HEK293T (cell line): ENCODE measurements at regions not wholly inside any gene's neighbourhood (a gene's known extent, or its start where the extent isn't known, plus 50 kb on each side); places are given as distances from the start of the nearest gene placed in this dataset.

ENCODE experiments used
- CTCF ChIA-PET: fragments of 350-600 bp; formaldehyde crosslinking; extraction: SDS; loops from one replicate; lab custom pipeline; 2021; ENCODE audit warnings: antibody characterized with exemption, inconsistent platforms; lab: Yijun Ruan, JAX
- POLR2A ChIA-PET: fragments of 350-600 bp; formaldehyde crosslinking; extraction: SDS; loops from one replicate; lab custom pipeline; 2020; ENCODE audit warnings: antibody characterized with exemption, inconsistent platforms; lab: Yijun Ruan, JAX
- DNase-seq: peaks from one replicate; pipeline ENCODE4 v3.0.0; 2012; ENCODE audit warnings: mixed read lengths; ENCODE audit errors: extremely low spot score
- ARNT ChIP-seq: fragments of 450-650 bp; IDR thresholded peaks from 2 replicates; pipeline ENCODE4 v1.6.1; 2017; ENCODE audit warnings: mild to moderate bottlenecking
- BHLHE40 ChIP-seq: fragments of 450-650 bp; IDR thresholded peaks from 2 replicates; pipeline ENCODE4 v1.6.1; 2016; ENCODE audit warnings: mild to moderate bottlenecking, moderate library complexity, borderline replicate concordance
- CTBP1 ChIP-seq: fragments of 450-650 bp; IDR thresholded peaks from 2 replicates; pipeline ENCODE4 v1.6.1; 2016; ENCODE audit warnings: borderline replicate concordance
- ELF4 ChIP-seq: fragments of 450-650 bp; IDR thresholded peaks from 2 replicates; pipeline ENCODE4 v1.6.1; 2017; ENCODE audit warnings: antibody characterized with exemption
- FOXA1 ChIP-seq: fragments of 450-650 bp; IDR thresholded peaks from 2 replicates; pipeline ENCODE4 v1.6.1; 2016; ENCODE audit warnings: mild to moderate bottlenecking
- FOXK2 ChIP-seq: fragments of 450-650 bp; IDR thresholded peaks from 2 replicates; pipeline ENCODE4 v1.6.1; 2016; ENCODE audit warnings: mild to moderate bottlenecking
- FOXM1 ChIP-seq: fragments of 450-650 bp; IDR thresholded peaks from 2 replicates; pipeline ENCODE4 v1.6.1; 2017; ENCODE audit warnings: mild to moderate bottlenecking, borderline replicate concordance
- HDGF ChIP-seq: fragments of 450-650 bp; IDR thresholded peaks from 2 replicates; pipeline ENCODE4 v1.6.1; 2017; ENCODE audit warnings: antibody characterized with exemption, borderline replicate concordance
- L3MBTL2 ChIP-seq: fragments of 450-650 bp; conservative IDR thresholded peaks from 2 replicates; pipeline ENCODE4 v1.6.1; 2016; ENCODE audit warnings: mild to moderate bottlenecking
- LEF1 ChIP-seq: fragments of 450-650 bp; IDR thresholded peaks from 2 replicates; pipeline ENCODE4 v1.6.1; 2017; ENCODE audit warnings: mild to moderate bottlenecking, borderline replicate concordance
- NFRKB ChIP-seq: fragments of 450-650 bp; IDR thresholded peaks from 2 replicates; pipeline ENCODE4 v1.6.1; 2016; ENCODE audit warnings: mild to moderate bottlenecking, moderate library complexity
- SP1 ChIP-seq: fragments of 450-650 bp; IDR thresholded peaks from 2 replicates; pipeline ENCODE4 v1.6.1; 2017
- SUZ12 ChIP-seq: fragments of 450-650 bp; IDR thresholded peaks from 2 replicates; pipeline ENCODE4 v1.6.1; 2016; ENCODE audit warnings: mild to moderate bottlenecking
- TARDBP ChIP-seq: fragments of 450-650 bp; IDR thresholded peaks from 2 replicates; pipeline ENCODE4 v1.6.1; 2016
- ZNF384 ChIP-seq: fragments of 450-650 bp; IDR thresholded peaks from 2 replicates; pipeline ENCODE4 v1.6.1; 2016
- TF ChIP-seq, protein P1 (sequence below): fragments of 450-650 bp; IDR thresholded peaks from 2 replicates; pipeline ENCODE4 v1.6.1; 2016

DNA sequence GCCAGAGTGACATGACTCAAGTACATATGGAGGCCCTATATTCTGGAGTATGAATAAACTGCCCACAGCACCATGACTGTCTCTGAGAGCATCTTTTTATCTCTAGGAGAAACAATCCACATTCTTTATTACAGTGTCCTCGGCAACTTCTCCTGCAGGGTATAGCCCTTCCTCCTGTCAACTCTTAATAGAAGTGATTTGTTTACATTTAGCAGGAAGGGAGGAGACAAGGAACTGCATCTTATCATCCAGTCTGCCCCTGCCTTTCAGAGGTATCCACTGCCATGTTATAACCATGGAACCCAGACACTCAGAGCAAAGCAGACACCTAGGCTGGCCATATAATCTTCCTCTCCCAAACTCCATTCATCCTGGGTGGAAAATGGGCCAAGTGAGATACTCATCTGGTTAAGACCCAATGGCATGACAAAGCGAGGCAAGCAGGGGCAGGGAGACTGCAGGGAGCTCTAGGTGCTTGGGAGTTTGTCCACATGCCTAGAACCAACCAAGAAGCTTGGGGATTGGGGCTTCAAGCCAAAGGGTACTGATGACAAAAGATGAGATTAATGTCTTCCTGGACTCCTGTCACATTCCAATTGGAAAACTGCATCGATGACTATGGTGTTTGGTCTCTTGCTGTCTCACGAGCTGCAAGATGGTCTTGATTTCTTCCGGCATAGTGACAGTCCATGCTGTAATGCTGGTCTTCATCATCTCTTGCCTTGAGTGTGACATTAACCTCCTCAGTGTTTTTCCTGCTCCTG, 620.5 kb upstream of the KLF4 start:
- POLR2A ChIA-PET, result no interaction called here

GRCh38 chr9:108108852-108109448, 619.4 kb upstream of the KLF4 start:
- POLR2A ChIA-PET, result no interaction called here
- TF ChIP-seq TARDBP (no peak), L3MBTL2 (no peak), HDGF (no peak), LEF1 (no peak), CTBP1 (no peak), SUZ12 (no peak), ZNF384 (no peak)
- CTCF ChIA-PET, result no interaction called here
- no peak for DNase-seq

More for the DNA sequence above, 620.5 kb upstream of the KLF4 start:
- CTCF ChIA-PET, result no interaction called here
- TF ChIP-seq NFRKB, result no peak
- TF ChIP-seq, protein P1, sequence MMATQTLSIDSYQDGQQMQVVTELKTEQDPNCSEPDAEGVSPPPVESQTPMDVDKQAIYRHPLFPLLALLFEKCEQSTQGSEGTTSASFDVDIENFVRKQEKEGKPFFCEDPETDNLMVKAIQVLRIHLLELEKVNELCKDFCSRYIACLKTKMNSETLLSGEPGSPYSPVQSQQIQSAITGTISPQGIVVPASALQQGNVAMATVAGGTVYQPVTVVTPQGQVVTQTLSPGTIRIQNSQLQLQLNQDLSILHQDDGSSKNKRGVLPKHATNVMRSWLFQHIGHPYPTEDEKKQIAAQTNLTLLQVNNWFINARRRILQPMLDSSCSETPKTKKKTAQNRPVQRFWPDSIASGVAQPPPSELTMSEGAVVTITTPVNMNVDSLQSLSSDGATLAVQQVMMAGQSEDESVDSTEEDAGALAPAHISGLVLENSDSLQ, result no peak
- no peak for TF ChIP-seq HDGF
- no peak for TF ChIP-seq TARDBP
- TF ChIP-seq L3MBTL2, result no peak
- TF ChIP-seq FOXA1, result no peak
- TF ChIP-seq SUZ12, result no peak
- no peak for DNase-seq

- no peak for DNase-seq
- POLR2A ChIA-PET, result no interaction called here
- CTCF ChIA-PET, result no interaction called here
- TF ChIP-seq TARDBP (no peak), SUZ12 (no peak), ZNF384 (no peak), CTBP1 (no peak), FOXK2 (no peak), ELF4 (no peak), HDGF (no peak), LEF1 (no peak)
Observed at GRCh38 chr9:108108280-108108851, 618.8 kb upstream of the KLF4 start.

- ChIA-PET CTCF (no interaction called here), POLR2A (no interaction called here)
- TF ChIP-seq, protein P1, result no peak
- TF ChIP-seq SUZ12 (no peak), FOXM1 (no peak), ZNF384 (no peak), BHLHE40 (no peak), HDGF (no peak), ARNT (no peak), SP1 (no peak), LEF1 (no peak), ELF4 (no peak), FOXA1 (no peak), FOXK2 (no peak), NFRKB (no peak), TARDBP (no peak), CTBP1 (no peak), L3MBTL2 (no peak)
- DNase-seq, result no peak
Observed at GRCh38 chr9:108105885-108106284, 616.3 kb upstream of the KLF4 start.

GRCh38 chr9:108104991-108105390, 615.4 kb upstream of the KLF4 start:
- ChIA-PET POLR2A (no interaction called here), CTCF (no interaction called here)
- TF ChIP-seq SP1 (no peak), FOXK2 (no peak), FOXA1 (no peak), ARNT (no peak), L3MBTL2 (no peak), BHLHE40 (no peak), FOXM1 (no peak), NFRKB (no peak), ZNF384 (no peak), SUZ12 (no peak), CTBP1 (no peak), TARDBP (no peak), HDGF (no peak), LEF1 (no peak), ELF4 (no peak)
- TF ChIP-seq, protein P1, result no peak
- no peak for DNase-seq
